WTC11 (cell line): ENCODE measurements at regions not wholly inside any gene's neighbourhood (a gene's known extent, or its start where the extent isn't known, plus 50 kb on each side); places are given as distances from the start of the nearest gene placed in this dataset.

Source experiments
- ATAC-seq: fragments of 200-7000 bp; cut with Tn5 transposase; 2 replicates; pipeline ENCODE4 v1.10.0; 2021; ENCODE audit warnings: mild to moderate bottlenecking, moderate library complexity
- CTCF ChIA-PET: fragments of 300-600 bp; sonication (Branson Sonifier 250); formaldehyde crosslinking; loops from one replicate; lab custom pipeline; 2021; ENCODE audit warnings: antibody characterized with exemption; lab: Charles Lee
- POLR2A ChIA-PET: fragments of 350-600 bp; sonication (Branson Sonifier 250); formaldehyde crosslinking; loops from one replicate; lab custom pipeline; 2021; ENCODE audit warnings: antibody characterized with exemption; lab: Charles Lee
- DNase-seq: peaks from one replicate; pipeline ENCODE4 v3.0.0; 2021; ENCODE audit warnings: low spot score
- H3K27ac Mint-ChIP-seq: 2 replicates; pipeline ENCODE4 v1.8.0; 2021; ENCODE audit warnings: mixed read lengths
- H3K27me3 Mint-ChIP-seq: 2 replicates; pipeline ENCODE4 v1.8.0; 2021; ENCODE audit warnings: low read depth, mild to moderate bottlenecking, moderate library complexity, mixed read lengths
- H3K36me3 Mint-ChIP-seq: 2 replicates; pipeline ENCODE4 v1.8.0; 2021; ENCODE audit warnings: mixed read lengths
- H3K4me1 Mint-ChIP-seq: 2 replicates; pipeline ENCODE4 v1.8.0; 2022; ENCODE audit warnings: mixed read lengths
- H3K4me3 Mint-ChIP-seq: 2 replicates; pipeline ENCODE4 v1.8.0; 2021; ENCODE audit warnings: mild to moderate bottlenecking, moderate library complexity, mixed read lengths
- H3K9me3 Mint-ChIP-seq: 2 replicates; pipeline ENCODE4 v1.8.0; 2021; ENCODE audit warnings: mixed read lengths
- CREB1 ChIP-seq: sonication (generic); formaldehyde crosslinking; IDR thresholded peaks from 2 replicates; pipeline ENCODE4 v1.8.0; 2023; ENCODE audit warnings: mild to moderate bottlenecking, missing genetic modification reagents
- ELF4 ChIP-seq: sonication (generic); formaldehyde crosslinking; IDR thresholded peaks from 2 replicates; pipeline ENCODE4 v1.8.1; 2022; ENCODE audit warnings: low read depth, mild to moderate bottlenecking, moderate library complexity, missing genetic modification reagents
- EMX1 ChIP-seq: fragments of 250-450 bp; sonication (Bioruptor Pico); IDR thresholded peaks from 2 replicates; pipeline ENCODE4 v1.8.0; 2021; ENCODE audit warnings: mild to moderate bottlenecking
- FOXP1 ChIP-seq: sonication (generic); formaldehyde crosslinking; IDR thresholded peaks from 2 replicates; pipeline ENCODE4 v1.8.0; 2022; ENCODE audit warnings: missing genetic modification reagents, mild to moderate bottlenecking, moderate library complexity, borderline replicate concordance
- GABPB1 ChIP-seq: sonication (generic); formaldehyde crosslinking; IDR thresholded peaks from 2 replicates; pipeline ENCODE4 v1.8.1; 2023; ENCODE audit warnings: mild to moderate bottlenecking, missing genetic modification reagents
- IRF2 ChIP-seq: sonication (generic); formaldehyde crosslinking; IDR thresholded peaks from 2 replicates; pipeline ENCODE4 v1.8.0; 2022; ENCODE audit warnings: low read depth, missing genetic modification reagents, borderline replicate concordance
- JAZF1 ChIP-seq: fragments of 250-450 bp; sonication (Bioruptor Pico); IDR thresholded peaks from 2 replicates; pipeline ENCODE4 v1.9.0; 2021; ENCODE audit warnings: moderate library complexity, mild to moderate bottlenecking, inconsistent platforms
- JUN ChIP-seq: sonication (generic); formaldehyde crosslinking; IDR thresholded peaks from 2 replicates; pipeline ENCODE4 v1.8.0; 2023; ENCODE audit warnings: mild to moderate bottlenecking, missing genetic modification reagents
- NFE2L1 ChIP-seq: sonication (generic); formaldehyde crosslinking; IDR thresholded peaks from 2 replicates; pipeline ENCODE4 v1.8.1; 2023; ENCODE audit warnings: missing genetic modification reagents
- OVOL2 ChIP-seq: fragments of 250-450 bp; sonication (Bioruptor Pico); IDR thresholded peaks from 2 replicates; pipeline ENCODE4 v1.9.0; 2021; ENCODE audit warnings: mild to moderate bottlenecking, borderline replicate concordance
- PRRX2 ChIP-seq: fragments of 250-450 bp; sonication (Bioruptor Pico); IDR thresholded peaks from 2 replicates; pipeline ENCODE4 v1.8.0; 2021; ENCODE audit warnings: mild to moderate bottlenecking
- RELA ChIP-seq: sonication (generic); formaldehyde crosslinking; IDR thresholded peaks from 2 replicates; pipeline ENCODE4 v1.8.1; 2022; ENCODE audit warnings: missing genetic modification reagents, mild to moderate bottlenecking, borderline replicate concordance
- RORB ChIP-seq: fragments of 250-450 bp; sonication (Bioruptor Pico); IDR thresholded peaks from 2 replicates; pipeline ENCODE4 v1.9.0; 2021; ENCODE audit warnings: mild to moderate bottlenecking
- SOX15 ChIP-seq: fragments of 250-450 bp; sonication (Bioruptor Pico); IDR thresholded peaks from 2 replicates; pipeline ENCODE4 v1.9.0; 2021; ENCODE audit warnings: mild to moderate bottlenecking
- ZNF121 ChIP-seq: sonication (generic); formaldehyde crosslinking; IDR thresholded peaks from 2 replicates; pipeline ENCODE4 v1.8.0; 2023; ENCODE audit warnings: missing genetic modification reagents
- ZNF219 ChIP-seq: sonication (generic); formaldehyde crosslinking; IDR thresholded peaks from 2 replicates; pipeline ENCODE4 v1.8.0; 2023; ENCODE audit warnings: missing genetic modification reagents, mild to moderate bottlenecking, borderline replicate concordance
- ZNF396 ChIP-seq: fragments of 250-450 bp; sonication (Bioruptor Pico); IDR thresholded peaks from 2 replicates; pipeline ENCODE4 v1.8.0; 2021; ENCODE audit warnings: mild to moderate bottlenecking, moderate library complexity, borderline replicate concordance
- TF ChIP-seq, protein P1 (sequence below): sonication (generic); formaldehyde crosslinking; IDR thresholded peaks from 2 replicates; pipeline ENCODE4 v1.8.0; 2022; ENCODE audit warnings: mild to moderate bottlenecking, missing genetic modification reagents
- TF ChIP-seq, protein P2 (sequence below): fragments of 250-450 bp; sonication (Bioruptor Pico); IDR thresholded peaks from 2 replicates; pipeline ENCODE4 v2.1.2; 2022; ENCODE audit warnings: mild to moderate bottlenecking, moderate library complexity
- TF ChIP-seq, protein P3 (sequence below): sonication (generic); formaldehyde crosslinking; IDR thresholded peaks from 2 replicates; pipeline ENCODE4 v1.8.1; 2022; ENCODE audit warnings: low read depth, mild to moderate bottlenecking, moderate library complexity, missing genetic modification reagents, borderline replicate concordance
- TF ChIP-seq, protein P4 (sequence below): sonication (generic); formaldehyde crosslinking; IDR thresholded peaks from 2 replicates; pipeline ENCODE4 v1.8.1; 2022; ENCODE audit warnings: low read depth, missing genetic modification reagents, borderline replicate concordance
- TF ChIP-seq, protein P5 (sequence below): sonication (generic); formaldehyde crosslinking; IDR thresholded peaks from 2 replicates; pipeline ENCODE4 v1.8.1; 2023; ENCODE audit warnings: mild to moderate bottlenecking, missing genetic modification reagents, borderline replicate concordance
- TF ChIP-seq, protein P6 (sequence below): sonication (generic); formaldehyde crosslinking; IDR thresholded peaks from 2 replicates; pipeline ENCODE4 v1.8.1; 2022; ENCODE audit warnings: mild to moderate bottlenecking, moderate library complexity, missing genetic modification reagents
- TF ChIP-seq, protein P7 (sequence below): sonication (generic); formaldehyde crosslinking; IDR thresholded peaks from 2 replicates; pipeline ENCODE4 v1.8.1; 2023; ENCODE audit warnings: mild to moderate bottlenecking, missing genetic modification reagents

DNA sequence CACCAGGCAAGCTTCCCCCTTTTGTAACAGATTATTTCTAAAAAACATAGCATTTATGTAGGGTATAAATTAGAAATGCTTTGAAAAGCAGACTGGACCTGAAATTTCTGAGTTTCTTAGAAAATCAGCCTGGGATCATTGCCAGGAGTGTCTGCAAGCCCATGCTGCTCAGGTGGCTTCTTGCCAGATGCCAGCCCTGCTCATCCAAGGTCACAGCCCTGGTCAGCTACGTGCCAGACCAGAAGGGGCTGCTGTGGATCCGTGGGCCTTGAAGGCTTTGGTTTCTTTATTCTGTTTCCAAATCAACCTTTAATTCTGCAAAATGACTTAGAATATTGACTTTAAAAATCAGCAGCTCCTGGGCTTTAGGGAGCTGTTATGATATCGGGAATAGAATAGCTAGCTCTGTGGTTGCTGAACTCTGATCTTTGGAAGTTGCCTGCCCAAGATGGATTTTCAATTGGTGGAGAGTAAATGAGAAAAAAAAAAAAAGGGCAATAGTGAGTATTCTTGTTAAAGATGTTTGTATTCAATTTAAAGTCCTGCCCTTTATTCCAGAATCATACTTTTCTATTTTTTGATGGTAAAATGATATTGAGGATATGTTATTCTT, 370.1 kb upstream of the ONECUT1 start:
- Mint-ChIP-seq H3K9me3 (no peaks in the 10 kb centered on the region; the same call in 1 of the 2 replicates), H3K4me1 (peaks cover 7% of the 10 kb centered on the region), H3K27me3 (no peaks in the 10 kb centered on the region), H3K36me3 (no peaks in the 10 kb centered on the region), H3K4me3 (no peak overlapping the region), H3K27ac (no peak overlapping the region)
- no peak for DNase-seq
- TF ChIP-seq EMX1, result no peak
- TF ChIP-seq, protein P1, sequence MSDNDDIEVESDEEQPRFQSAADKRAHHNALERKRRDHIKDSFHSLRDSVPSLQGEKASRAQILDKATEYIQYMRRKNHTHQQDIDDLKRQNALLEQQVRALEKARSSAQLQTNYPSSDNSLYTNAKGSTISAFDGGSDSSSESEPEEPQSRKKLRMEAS, result no peak
- TF ChIP-seq, protein P2, sequence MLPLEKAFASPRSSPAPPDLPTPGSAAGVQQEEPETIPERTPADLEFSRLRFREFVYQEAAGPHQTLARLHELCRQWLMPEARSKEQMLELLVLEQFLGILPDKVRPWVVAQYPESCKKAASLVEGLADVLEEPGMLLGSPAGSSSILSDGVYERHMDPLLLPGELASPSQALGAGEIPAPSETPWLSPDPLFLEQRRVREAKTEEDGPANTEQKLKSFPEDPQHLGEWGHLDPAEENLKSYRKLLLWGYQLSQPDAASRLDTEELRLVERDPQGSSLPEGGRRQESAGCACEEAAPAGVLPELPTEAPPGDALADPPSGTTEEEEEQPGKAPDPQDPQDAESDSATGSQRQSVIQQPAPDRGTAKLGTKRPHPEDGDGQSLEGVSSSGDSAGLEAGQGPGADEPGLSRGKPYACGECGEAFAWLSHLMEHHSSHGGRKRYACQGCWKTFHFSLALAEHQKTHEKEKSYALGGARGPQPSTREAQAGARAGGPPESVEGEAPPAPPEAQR (CRISPR knock-in tag), result no peak
- no peak for TF ChIP-seq RORB (CRISPR knock-in tag)
- no peak for TF ChIP-seq CREB1
- TF ChIP-seq NFE2L1 (CRISPR knock-in tag), result no peak
- TF ChIP-seq, protein P3, sequence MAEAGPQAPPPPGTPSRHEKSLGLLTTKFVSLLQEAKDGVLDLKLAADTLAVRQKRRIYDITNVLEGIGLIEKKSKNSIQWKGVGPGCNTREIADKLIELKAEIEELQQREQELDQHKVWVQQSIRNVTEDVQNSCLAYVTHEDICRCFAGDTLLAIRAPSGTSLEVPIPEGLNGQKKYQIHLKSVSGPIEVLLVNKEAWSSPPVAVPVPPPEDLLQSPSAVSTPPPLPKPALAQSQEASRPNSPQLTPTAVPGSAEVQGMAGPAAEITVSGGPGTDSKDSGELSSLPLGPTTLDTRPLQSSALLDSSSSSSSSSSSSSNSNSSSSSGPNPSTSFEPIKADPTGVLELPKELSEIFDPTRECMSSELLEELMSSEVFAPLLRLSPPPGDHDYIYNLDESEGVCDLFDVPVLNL (CRISPR knock-in tag), result no peak
- TF ChIP-seq ZNF219 (CRISPR knock-in tag), result no peak
- no peak for TF ChIP-seq ZNF396
- TF ChIP-seq, protein P4, sequence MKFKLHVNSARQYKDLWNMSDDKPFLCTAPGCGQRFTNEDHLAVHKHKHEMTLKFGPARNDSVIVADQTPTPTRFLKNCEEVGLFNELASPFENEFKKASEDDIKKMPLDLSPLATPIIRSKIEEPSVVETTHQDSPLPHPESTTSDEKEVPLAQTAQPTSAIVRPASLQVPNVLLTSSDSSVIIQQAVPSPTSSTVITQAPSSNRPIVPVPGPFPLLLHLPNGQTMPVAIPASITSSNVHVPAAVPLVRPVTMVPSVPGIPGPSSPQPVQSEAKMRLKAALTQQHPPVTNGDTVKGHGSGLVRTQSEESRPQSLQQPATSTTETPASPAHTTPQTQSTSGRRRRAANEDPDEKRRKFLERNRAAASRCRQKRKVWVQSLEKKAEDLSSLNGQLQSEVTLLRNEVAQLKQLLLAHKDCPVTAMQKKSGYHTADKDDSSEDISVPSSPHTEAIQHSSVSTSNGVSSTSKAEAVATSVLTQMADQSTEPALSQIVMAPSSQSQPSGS (CRISPR knock-in tag), result no peak
- TF ChIP-seq JUN, result no peak
- no peak for TF ChIP-seq PRRX2 (CRISPR knock-in tag)
- no peak for TF ChIP-seq OVOL2 (CRISPR knock-in tag)
- ChIA-PET POLR2A (no interaction called here), CTCF (no interaction called here)
- ATAC-seq, result no peak

DNA sequence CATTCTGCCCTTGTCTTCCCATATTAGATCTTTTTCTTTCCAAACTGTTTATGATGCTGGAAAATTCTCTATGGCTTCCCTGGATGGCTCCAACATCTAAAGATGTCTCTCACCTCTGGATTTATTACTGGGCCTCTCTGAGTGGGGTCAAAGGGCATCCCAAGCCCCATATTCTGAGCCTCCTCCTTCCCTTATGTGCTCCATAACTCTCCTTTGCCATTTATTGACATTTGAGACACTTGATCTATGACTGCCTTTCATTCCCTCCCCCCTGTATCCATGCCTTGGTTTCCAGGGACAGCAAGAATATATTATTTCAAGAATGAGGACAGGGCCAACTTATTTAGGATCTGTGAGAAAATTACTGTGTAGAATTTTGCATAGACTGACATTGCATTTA, 369.3 kb upstream of the ONECUT1 start:
- TF ChIP-seq, protein P5, sequence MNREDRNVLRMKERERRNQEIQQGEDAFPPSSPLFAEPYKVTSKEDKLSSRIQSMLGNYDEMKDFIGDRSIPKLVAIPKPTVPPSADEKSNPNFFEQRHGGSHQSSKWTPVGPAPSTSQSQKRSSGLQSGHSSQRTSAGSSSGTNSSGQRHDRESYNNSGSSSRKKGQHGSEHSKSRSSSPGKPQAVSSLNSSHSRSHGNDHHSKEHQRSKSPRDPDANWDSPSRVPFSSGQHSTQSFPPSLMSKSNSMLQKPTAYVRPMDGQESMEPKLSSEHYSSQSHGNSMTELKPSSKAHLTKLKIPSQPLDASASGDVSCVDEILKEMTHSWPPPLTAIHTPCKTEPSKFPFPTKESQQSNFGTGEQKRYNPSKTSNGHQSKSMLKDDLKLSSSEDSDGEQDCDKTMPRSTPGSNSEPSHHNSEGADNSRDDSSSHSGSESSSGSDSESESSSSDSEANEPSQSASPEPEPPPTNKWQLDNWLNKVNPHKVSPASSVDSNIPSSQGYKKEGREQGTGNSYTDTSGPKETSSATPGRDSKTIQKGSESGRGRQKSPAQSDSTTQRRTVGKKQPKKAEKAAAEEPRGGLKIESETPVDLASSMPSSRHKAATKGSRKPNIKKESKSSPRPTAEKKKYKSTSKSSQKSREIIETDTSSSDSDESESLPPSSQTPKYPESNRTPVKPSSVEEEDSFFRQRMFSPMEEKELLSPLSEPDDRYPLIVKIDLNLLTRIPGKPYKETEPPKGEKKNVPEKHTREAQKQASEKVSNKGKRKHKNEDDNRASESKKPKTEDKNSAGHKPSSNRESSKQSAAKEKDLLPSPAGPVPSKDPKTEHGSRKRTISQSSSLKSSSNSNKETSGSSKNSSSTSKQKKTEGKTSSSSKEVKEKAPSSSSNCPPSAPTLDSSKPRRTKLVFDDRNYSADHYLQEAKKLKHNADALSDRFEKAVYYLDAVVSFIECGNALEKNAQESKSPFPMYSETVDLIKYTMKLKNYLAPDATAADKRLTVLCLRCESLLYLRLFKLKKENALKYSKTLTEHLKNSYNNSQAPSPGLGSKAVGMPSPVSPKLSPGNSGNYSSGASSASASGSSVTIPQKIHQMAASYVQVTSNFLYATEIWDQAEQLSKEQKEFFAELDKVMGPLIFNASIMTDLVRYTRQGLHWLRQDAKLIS, result no peak
- TF ChIP-seq FOXP1 (CRISPR knock-in tag), result no peak
- TF ChIP-seq JAZF1, result no peak
- TF ChIP-seq, protein P6, sequence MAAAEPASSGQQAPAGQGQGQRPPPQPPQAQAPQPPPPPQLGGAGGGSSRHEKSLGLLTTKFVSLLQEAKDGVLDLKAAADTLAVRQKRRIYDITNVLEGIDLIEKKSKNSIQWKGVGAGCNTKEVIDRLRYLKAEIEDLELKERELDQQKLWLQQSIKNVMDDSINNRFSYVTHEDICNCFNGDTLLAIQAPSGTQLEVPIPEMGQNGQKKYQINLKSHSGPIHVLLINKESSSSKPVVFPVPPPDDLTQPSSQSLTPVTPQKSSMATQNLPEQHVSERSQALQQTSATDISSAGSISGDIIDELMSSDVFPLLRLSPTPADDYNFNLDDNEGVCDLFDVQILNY (CRISPR knock-in tag), result no peak
- TF ChIP-seq, protein P4 (CRISPR knock-in tag), result no peak
- TF ChIP-seq ZNF121 (CRISPR knock-in tag), result no peak
- TF ChIP-seq, protein P7, sequence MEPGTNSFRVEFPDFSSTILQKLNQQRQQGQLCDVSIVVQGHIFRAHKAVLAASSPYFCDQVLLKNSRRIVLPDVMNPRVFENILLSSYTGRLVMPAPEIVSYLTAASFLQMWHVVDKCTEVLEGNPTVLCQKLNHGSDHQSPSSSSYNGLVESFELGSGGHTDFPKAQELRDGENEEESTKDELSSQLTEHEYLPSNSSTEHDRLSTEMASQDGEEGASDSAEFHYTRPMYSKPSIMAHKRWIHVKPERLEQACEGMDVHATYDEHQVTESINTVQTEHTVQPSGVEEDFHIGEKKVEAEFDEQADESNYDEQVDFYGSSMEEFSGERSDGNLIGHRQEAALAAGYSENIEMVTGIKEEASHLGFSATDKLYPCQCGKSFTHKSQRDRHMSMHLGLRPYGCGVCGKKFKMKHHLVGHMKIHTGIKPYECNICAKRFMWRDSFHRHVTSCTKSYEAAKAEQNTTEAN (CRISPR knock-in tag), result no peak
- no peak for TF ChIP-seq IRF2
- TF ChIP-seq RELA (CRISPR knock-in tag), result no peak
- no peak for TF ChIP-seq ELF4 (CRISPR knock-in tag)
- TF ChIP-seq GABPB1, result no peak
- no peak for TF ChIP-seq SOX15
- ChIA-PET CTCF (no interaction called here), POLR2A (no interaction called here)
- Mint-ChIP-seq H3K27me3 (no peaks in the 10 kb centered on the region), H3K9me3 (no peaks in the 10 kb centered on the region; the same call in 1 of the 2 replicates), H3K4me3 (no peak overlapping the region), H3K36me3 (no peaks in the 10 kb centered on the region), H3K27ac (no peak overlapping the region), H3K4me1 (peaks cover under 1% of the 10 kb centered on the region)
- DNase-seq (no peak), ATAC-seq (no peak)
